Kidney (tissue), 13 donors: ENCODE measurements at regions not wholly inside any gene's neighbourhood (a gene's known extent, or its start where the extent isn't known, plus 50 kb on each side); places are given as distances from the start of the nearest gene placed in this dataset.
"Not testable (repeated sequence)": the region's sequence is repeated elsewhere in the genome, so short reads cannot be mapped to it uniquely, and the experiment has no call there.

Experiments used
- DNase-seq, 5 donors: peaks; one replicate each; pipeline ENCODE4 v3.0.0-alpha.2; 2013 to 2020
- FAIRE-seq: peaks from 2 replicates; lab custom pipeline; 2012; peaks lifted over from hg19 to GRCh38; lab: Jason Lieb, UNC
- H3K27ac ChIP-seq, 2 donors: one replicate each; pipeline ENCODE4 v1.7.0; 2013; ENCODE audit warnings: low read depth in 2 of 2, low read length in 2 of 2, inconsistent platforms in 1 of 2
- H3K27me3 ChIP-seq: one replicate; pipeline ENCODE4 v1.7.1; 2013; ENCODE audit warnings: low read length, inconsistent platforms; ENCODE audit not compliant: control insufficient read depth, insufficient read depth
- H3K36me3 ChIP-seq, 3 donors: one replicate each; pipeline versions ENCODE4 v1.7.0 to v1.7.1; 2013; ENCODE audit warnings: low read length in 3 of 3, control low read depth in 1 of 3, inconsistent platforms in 1 of 3; ENCODE audit not compliant: insufficient read depth in 3 of 3, control insufficient read depth in 2 of 3
- H3K4me1 ChIP-seq, 3 donors: one replicate each; pipeline versions ENCODE4 v1.7.0 to v1.7.1; 2013; ENCODE audit warnings: low read length in 3 of 3, inconsistent platforms in 1 of 3, low read depth in 1 of 3; ENCODE audit not compliant: control insufficient read depth in 2 of 3, insufficient read depth in 2 of 3
- H3K4me3 ChIP-seq, 3 donors: one replicate each; pipeline versions ENCODE4 v1.7.0 to v1.8.1; 2013; ENCODE audit warnings: low read length in 3 of 3, control low read depth in 1 of 3, inconsistent platforms in 1 of 3
- H3K9ac ChIP-seq, 3 donors: one replicate each; pipeline versions ENCODE4 v1.7.0 to v1.7.1; 2013; ENCODE audit warnings: low read length in 3 of 3, control low read depth in 1 of 3, inconsistent platforms in 1 of 3
- H3K9me3 ChIP-seq, 3 donors: one replicate each; pipeline versions ENCODE4 v1.7.0 to v1.7.1; 2013; ENCODE audit warnings: low read length in 3 of 3, control low read depth in 1 of 3, inconsistent platforms in 1 of 3; ENCODE audit not compliant: control insufficient read depth in 2 of 3, insufficient read depth in 1 of 3
- CTCF ChIP-seq: IDR thresholded peaks from 3 replicates; pipeline ENCODE4 v1.5.1; 2012; ENCODE audit warnings: mild to moderate bottlenecking, moderate library complexity, borderline replicate concordance; ENCODE audit not compliant: insufficient read depth; ENCODE audit errors: extremely low read depth
- intact Hi-C: fragments of 100-400 bp; cut with DNase I; formaldehyde crosslinking; loops from one replicate; pipeline ENCODE4 v1.11.1; 2022
- donor health status: control.
- donor health status: control.
- donor health status: control.
- donor health status: control.
- donor health status: control.
- donor health status: DM: yes; HTN: yes; CAD: no.
- donor health status: Normal renal cell carcinoma (clear cell type).

- Histone ChIP-seq H3K36me3 (no peaks in the 10 kb centered on the region), H3K4me1 (no peaks in the 10 kb centered on the region), H3K9me3 (no peaks in the 10 kb centered on the region), H3K27ac (no peak overlapping the region), H3K4me3 (no peak overlapping the region), H3K27me3 (no peaks in the 10 kb centered on the region), H3K9ac (no peak overlapping the region)
- TF ChIP-seq CTCF = no peak
- no peak for FAIRE-seq
- DNase-seq = no peak
- intact Hi-C loops = no loop called here
Measured at GRCh38 chr4:79249881-79250503, 75.9 kb downstream of the NAA11 start.

GRCh38 chr4:79248610-79249009 lies 77.3 kb downstream of the NAA11 start:
- no peak for FAIRE-seq
- Histone ChIP-seq H3K9ac (no peak overlapping the region), H3K4me3 (no peak overlapping the region), H3K27me3 (no peaks in the 10 kb centered on the region), H3K27ac (no peak overlapping the region), H3K4me1 (no peaks in the 10 kb centered on the region), H3K36me3 (no peaks in the 10 kb centered on the region), H3K9me3 (peaks cover 0 to 2% (median 0%) of the 10 kb centered on the region in 3 donors)
- intact Hi-C loops = no loop called here
- no peak for TF ChIP-seq CTCF
- peak in 1 of 5 donors; percentile 46 for DNase-seq

- no peak overlapping the region for H3K4me3 ChIP-seq
- peaks cover 0 to 2% (median 0%) of the 10 kb centered on the region in 3 donors for H3K9me3 ChIP-seq
- no peaks in the 10 kb centered on the region for H3K27me3 ChIP-seq
- H3K4me1 ChIP-seq = no peaks in the 10 kb centered on the region
- FAIRE-seq (no peak), DNase-seq (peak in 1 of 5 donors; percentile 41)
- no peaks in the 10 kb centered on the region for H3K36me3 ChIP-seq
- no peak overlapping the region for H3K27ac ChIP-seq
- intact Hi-C loops = no loop called here
- H3K9ac ChIP-seq = no peak overlapping the region
- no peak for TF ChIP-seq CTCF
Measured at GRCh38 chr4:79247695-79248394, 78.0 kb downstream of the NAA11 start.

- H3K9me3 ChIP-seq, H3K4me1 ChIP-seq, H3K27me3 ChIP-seq, FAIRE-seq, H3K4me3 ChIP-seq, H3K27ac ChIP-seq, H3K36me3 ChIP-seq, intact Hi-C loops, H3K9ac ChIP-seq: not testable (repeated sequence)
- DNase-seq = peak in 1 of 5 donors; percentile 53
Measured at GRCh38 chr4:79245200-79245940, 80.5 kb downstream of the NAA11 start.
